Thyroid gland (tissue), 4 donors: ENCODE measurements at regions not wholly inside any gene's neighbourhood (a gene's known extent, or its start where the extent isn't known, plus 50 kb on each side); places are given as distances from the start of the nearest gene placed in this dataset.

Experiments
- POLR2A ChIP-seq, 2 donors: fragments of 450-650 bp; IDR thresholded peaks; one replicate each; pipeline ENCODE4 v1.6.1; 2017; ENCODE audit warnings: antibody characterized with exemption in 2 of 2, mild to moderate bottlenecking in 2 of 2, moderate library complexity in 1 of 2
- TF ChIP-seq, protein P1 (sequence below), 6 experiments: fragments of 200-600 bp in 3 of 6; fragments of 450-650 bp in 3 of 6; sonication (generic) in 3 of 6; IDR thresholded peaks; one replicate each; pipeline ENCODE4 v1.5.1; 2016 to 2019; ENCODE audit warnings: antibody characterized with exemption in 6 of 6, mild to moderate bottlenecking in 2 of 6, inconsistent platforms in 1 of 6, moderate library complexity in 1 of 6

- TF ChIP-seq, protein P1, sequence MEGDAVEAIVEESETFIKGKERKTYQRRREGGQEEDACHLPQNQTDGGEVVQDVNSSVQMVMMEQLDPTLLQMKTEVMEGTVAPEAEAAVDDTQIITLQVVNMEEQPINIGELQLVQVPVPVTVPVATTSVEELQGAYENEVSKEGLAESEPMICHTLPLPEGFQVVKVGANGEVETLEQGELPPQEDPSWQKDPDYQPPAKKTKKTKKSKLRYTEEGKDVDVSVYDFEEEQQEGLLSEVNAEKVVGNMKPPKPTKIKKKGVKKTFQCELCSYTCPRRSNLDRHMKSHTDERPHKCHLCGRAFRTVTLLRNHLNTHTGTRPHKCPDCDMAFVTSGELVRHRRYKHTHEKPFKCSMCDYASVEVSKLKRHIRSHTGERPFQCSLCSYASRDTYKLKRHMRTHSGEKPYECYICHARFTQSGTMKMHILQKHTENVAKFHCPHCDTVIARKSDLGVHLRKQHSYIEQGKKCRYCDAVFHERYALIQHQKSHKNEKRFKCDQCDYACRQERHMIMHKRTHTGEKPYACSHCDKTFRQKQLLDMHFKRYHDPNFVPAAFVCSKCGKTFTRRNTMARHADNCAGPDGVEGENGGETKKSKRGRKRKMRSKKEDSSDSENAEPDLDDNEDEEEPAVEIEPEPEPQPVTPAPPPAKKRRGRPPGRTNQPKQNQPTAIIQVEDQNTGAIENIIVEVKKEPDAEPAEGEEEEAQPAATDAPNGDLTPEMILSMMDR (IDR thresholded peaks at IDR 0.05), result no peak
- TF ChIP-seq POLR2A (IDR thresholded peaks at IDR 0.05), result no peak
Observed at GRCh38 chr10:129135624-129136023, 331.4 kb upstream of the MGMT start.
